ENCODE measurements at regions not wholly inside any gene's neighbourhood (a gene's known extent, or its start where the extent isn't known, plus 50 kb on each side); places are given as distances from the start of the nearest gene placed in this dataset.

- H3K9me3 Mint-ChIP-seq, result peaks cover 13% of the 10 kb centered on the region
- H3K27ac Mint-ChIP-seq, result no peak overlapping the region
- no peaks in the 10 kb centered on the region for H3K27me3 Mint-ChIP-seq
- H3K4me1 Mint-ChIP-seq (ENCODE audit: low read depth), result no peaks in the 10 kb centered on the region
- intact Hi-C loops (cut with micrococcal nuclease), result no loop called here
- no peaks in the 10 kb centered on the region for H3K36me3 Mint-ChIP-seq (ENCODE audit: low read depth)
- no peak overlapping the region for H3K4me3 Mint-ChIP-seq
Observed at GRCh38 chr15:81987628-81988027, 58.2 kb downstream of the MEX3B start.

- Mint-ChIP-seq H3K4me3 (no peak overlapping the region), H3K9me3 (peaks cover under 1% of the 10 kb centered on the region), H3K27ac (no peak overlapping the region), H3K27me3 (no peaks in the 10 kb centered on the region), H3K36me3 (ENCODE audit: low read depth) (no peaks in the 10 kb centered on the region), H3K4me1 (ENCODE audit: low read depth) (no peaks in the 10 kb centered on the region)
- intact Hi-C loops (cut with micrococcal nuclease), result no loop called here
Observed at GRCh38 chr15:81983497-81983896, 62.3 kb downstream of the MEX3B start.

GRCh38 chr15:81982808-81983207 is 63.0 kb downstream of the MEX3B start:
- Mint-ChIP-seq H3K4me1 (ENCODE audit: low read depth) (no peaks in the 10 kb centered on the region), H3K4me3 (no peak overlapping the region), H3K36me3 (ENCODE audit: low read depth) (no peaks in the 10 kb centered on the region), H3K9me3 (peaks cover 8% of the 10 kb centered on the region), H3K27me3 (no peaks in the 10 kb centered on the region), H3K27ac (no peak overlapping the region)
- intact Hi-C loops (cut with micrococcal nuclease), result no loop called here

- Mint-ChIP-seq H3K9me3 (peaks cover 14% of the 10 kb centered on the region), H3K27ac (no peak overlapping the region), H3K36me3 (ENCODE audit: low read depth) (no peaks in the 10 kb centered on the region), H3K4me1 (ENCODE audit: low read depth) (no peaks in the 10 kb centered on the region), H3K4me3 (no peak overlapping the region), H3K27me3 (no peaks in the 10 kb centered on the region)
- intact Hi-C loops (cut with micrococcal nuclease), result no loop called here
Observed at GRCh38 chr15:81981908-81982307, 63.9 kb downstream of the MEX3B start.

GRCh38 chr15:81977464-81977863 is 68.4 kb downstream of the MEX3B start:
- Mint-ChIP-seq H3K36me3 (ENCODE audit: low read depth) (no peaks in the 10 kb centered on the region), H3K4me1 (ENCODE audit: low read depth) (no peaks in the 10 kb centered on the region), H3K9me3 (peaks cover 30% of the 10 kb centered on the region), H3K27me3 (no peaks in the 10 kb centered on the region), H3K27ac (no peak overlapping the region), H3K4me3 (no peak overlapping the region)
- intact Hi-C loops (cut with micrococcal nuclease), result no loop called here

GRCh38 chr15:81968691-81969090 is 77.1 kb downstream of the MEX3B start:
- intact Hi-C loops (cut with micrococcal nuclease), result no loop called here
- Mint-ChIP-seq H3K4me1 (ENCODE audit: low read depth) (no peaks in the 10 kb centered on the region), H3K4me3 (no peak overlapping the region), H3K36me3 (ENCODE audit: low read depth) (no peaks in the 10 kb centered on the region), H3K27me3 (no peaks in the 10 kb centered on the region), H3K9me3 (peaks cover 7% of the 10 kb centered on the region), H3K27ac (no peak overlapping the region)

GRCh38 chr15:81966631-81967030 is 79.2 kb downstream of the MEX3B start:
- H3K27ac Mint-ChIP-seq, result no peak overlapping the region
- H3K9me3 Mint-ChIP-seq, result no peaks in the 10 kb centered on the region
- intact Hi-C loops (cut with micrococcal nuclease), result no loop called here
- H3K4me3 Mint-ChIP-seq, result no peak overlapping the region
- H3K4me1 Mint-ChIP-seq (ENCODE audit: low read depth), result no peaks in the 10 kb centered on the region
- no peaks in the 10 kb centered on the region for H3K36me3 Mint-ChIP-seq (ENCODE audit: low read depth)
- H3K27me3 Mint-ChIP-seq, result no peaks in the 10 kb centered on the region

- no peaks in the 10 kb centered on the region for H3K27me3 Mint-ChIP-seq
- H3K9me3 Mint-ChIP-seq, result no peaks in the 10 kb centered on the region
- H3K4me3 Mint-ChIP-seq, result no peak overlapping the region
- H3K4me1 Mint-ChIP-seq (ENCODE audit: low read depth), result no peaks in the 10 kb centered on the region
- H3K27ac Mint-ChIP-seq, result no peak overlapping the region
- intact Hi-C loops (cut with micrococcal nuclease), result no loop called here
- no peaks in the 10 kb centered on the region for H3K36me3 Mint-ChIP-seq (ENCODE audit: low read depth)
Observed at GRCh38 chr15:81962482-81962881, 83.3 kb downstream of the MEX3B start.

GRCh38 chr15:81959196-81959595 is 86.6 kb downstream of the MEX3B start:
- Mint-ChIP-seq H3K27me3 (no peaks in the 10 kb centered on the region), H3K4me1 (ENCODE audit: low read depth) (no peaks in the 10 kb centered on the region), H3K27ac (no peak overlapping the region), H3K36me3 (ENCODE audit: low read depth) (no peaks in the 10 kb centered on the region), H3K9me3 (no peaks in the 10 kb centered on the region), H3K4me3 (no peak overlapping the region)
- intact Hi-C loops (cut with micrococcal nuclease), result no loop called here

- intact Hi-C loops (cut with micrococcal nuclease), result no loop called here
- Mint-ChIP-seq H3K9me3 (no peaks in the 10 kb centered on the region), H3K4me1 (ENCODE audit: low read depth) (no peaks in the 10 kb centered on the region), H3K36me3 (ENCODE audit: low read depth) (no peaks in the 10 kb centered on the region), H3K27ac (no peak overlapping the region), H3K4me3 (no peak overlapping the region), H3K27me3 (no peaks in the 10 kb centered on the region)
Observed at GRCh38 chr15:81957698-81958097, 88.1 kb downstream of the MEX3B start.

- Mint-ChIP-seq H3K9me3 (no peaks in the 10 kb centered on the region), H3K27me3 (no peaks in the 10 kb centered on the region), H3K4me3 (no peak overlapping the region), H3K27ac (no peak overlapping the region), H3K4me1 (ENCODE audit: low read depth) (no peaks in the 10 kb centered on the region), H3K36me3 (ENCODE audit: low read depth) (no peaks in the 10 kb centered on the region)
- intact Hi-C loops (cut with micrococcal nuclease), result no loop called here
Observed at GRCh38 chr15:81955382-81956062, 90.3 kb downstream of the MEX3B start.

- H3K27ac Mint-ChIP-seq, result no peak overlapping the region
- intact Hi-C loops (cut with micrococcal nuclease), result no loop called here
Observed at GRCh38 chr15:81954158-81954783, 91.5 kb downstream of the MEX3B start.

GRCh38 chr15:81950841-81951414 is 94.9 kb downstream of the MEX3B start:
- Mint-ChIP-seq H3K9me3 (no peaks in the 10 kb centered on the region), H3K4me3 (no peak overlapping the region), H3K27me3 (no peaks in the 10 kb centered on the region), H3K36me3 (ENCODE audit: low read depth) (no peaks in the 10 kb centered on the region), H3K27ac (no peak overlapping the region), H3K4me1 (ENCODE audit: low read depth) (peaks cover 8% of the 10 kb centered on the region)
- intact Hi-C loops (cut with micrococcal nuclease), result no loop called here

More at GRCh38 chr15:81954158-81954783, 91.5 kb downstream of the MEX3B start:
- Mint-ChIP-seq H3K9me3 (no peaks in the 10 kb centered on the region), H3K36me3 (ENCODE audit: low read depth) (no peaks in the 10 kb centered on the region), H3K4me3 (no peak overlapping the region), H3K27me3 (no peaks in the 10 kb centered on the region), H3K4me1 (ENCODE audit: low read depth) (no peaks in the 10 kb centered on the region)

- peaks cover 8% of the 10 kb centered on the region for H3K4me1 Mint-ChIP-seq (ENCODE audit: low read depth)
- H3K36me3 Mint-ChIP-seq (ENCODE audit: low read depth), result no peaks in the 10 kb centered on the region
- no peak overlapping the region for H3K27ac Mint-ChIP-seq
- intact Hi-C loops (cut with micrococcal nuclease), result loop anchor here (5.0 kb wide), 1 partner anchor 99 kb away; the partner anchor contains the start of gene MEX3B
- no peaks in the 10 kb centered on the region for H3K27me3 Mint-ChIP-seq
- H3K9me3 Mint-ChIP-seq, result no peaks in the 10 kb centered on the region
- no peak overlapping the region for H3K4me3 Mint-ChIP-seq
Observed at GRCh38 chr15:81948751-81949150, 97.1 kb downstream of the MEX3B start.

Measured in dendritic cell treated with granulocyte-macrophage colony-stimulating factor and Interleukin-4, amounts not matched to agents 40 ng/mL and 50 ng/mL, for 4 days (primary cell).